ENCODE measurements at regions not wholly inside any gene's neighbourhood (a gene's known extent, or its start where the extent isn't known, plus 50 kb on each side); places are given as distances from the start of the nearest gene placed in this dataset.
"Not testable (repeated sequence)": the region's sequence is repeated elsewhere in the genome, so short reads cannot be mapped to it uniquely, and the experiment has no call there.

GRCh38 chr6:4721368-4721767, 54.8 kb upstream of the CDYL start:
- CTCF ChIA-PET (ENCODE audit: low intra/inter-chr PET ratio); H3K36me3 ChIP-seq (ENCODE audit: control insufficient read depth, insufficient read depth, low read length); H3K9me3 ChIP-seq (replicated peaks; ENCODE audit: control insufficient read depth, insufficient read depth, low read depth, low read length); H3K27me3 ChIP-seq (ENCODE audit: control insufficient read depth in 2 of 2, insufficient read depth in 2 of 2, low read length in 2 of 2); H3K79me2 ChIP-seq (ENCODE audit: control insufficient read depth, insufficient read depth, low read length); H3K9me1 ChIP-seq (ENCODE audit: control insufficient read depth, insufficient read depth, low read length); H4K20me1 ChIP-seq (replicated peaks; ENCODE audit: control insufficient read depth, insufficient read depth, low read length); H3K4me3 ChIP-seq; in situ Hi-C loops (cut with MboI); intact Hi-C loops (cut with micrococcal nuclease); H3K27ac ChIP-seq (ENCODE audit: extremely low read depth, low read depth, low read length); BruUV-seq (replicated peaks); H3K9ac ChIP-seq (ENCODE audit: insufficient read depth in 1 of 2, low read depth in 2 of 2, low read length in 2 of 2); DNase-seq (ENCODE audit: extremely low read depth in 1 of 4, low spot score in 3 of 4); H3K4me2 ChIP-seq (ENCODE audit: insufficient read depth, low read length): not testable (repeated sequence)
- FAIRE-seq (peak; percentile 40), ATAC-seq (peak; percentile 65)
- peaks cover under 1 to 17% of the 10 kb centered on the region in 2 experiments; a peak in 4 of 5 replicates for H3K4me1 ChIP-seq (replicated peaks in 1 of 2; ENCODE audit: control insufficient read depth in 2 of 2, insufficient read depth in 2 of 2, low read length in 2 of 2)
- WGBS (ENCODE audit: insufficient coverage, low coverage, missing lambda C conversion rate), result 54% methylated on average over 4 of the region's 4 CpGs
- POLR2A ChIA-PET, result interaction anchor here (1.0 to 1.1 kb wide), 2 partner anchors 11 to 15 kb away, joined by 3 to 4 read pairs; no protein-coding TSS in a partner anchor
- H2AFZ ChIP-seq (ENCODE audit: low read depth, low read length), result peak overlapping the region; percentile 71
- peak; percentile 21 to 52; a peak in 1 of 4 replicates for TF ChIP-seq TRIM24 (IDR thresholded peaks at IDR 0.05)
- TF ChIP-seq SMARCA5 (IDR thresholded peaks at IDR 0.05), result peak; percentile 58; the same call in 1 of the 2 replicates
- peak; percentile 68 for TF ChIP-seq BCOR (IDR thresholded peaks at IDR 0.05)
- TF ChIP-seq TRIM28 (IDR thresholded peaks at IDR 0.05), result peak; percentile 62; the same call in 1 of the 2 replicates

GRCh38 chr6:4719491-4719890, 56.7 kb upstream of the CDYL start:
- Histone ChIP-seq H4K20me1 (replicated peaks; ENCODE audit: control insufficient read depth, insufficient read depth, low read length) (no peaks in the 10 kb centered on the region), H3K4me2 (ENCODE audit: insufficient read depth, low read length) (no peak overlapping the region), H2AFZ (ENCODE audit: low read depth, low read length) (no peak overlapping the region), H3K4me3 (no peak overlapping the region), H3K9me1 (ENCODE audit: control insufficient read depth, insufficient read depth, low read length) (no peaks in the 10 kb centered on the region), H3K27ac (ENCODE audit: extremely low read depth, low read depth, low read length) (no peak overlapping the region), H3K79me2 (ENCODE audit: control insufficient read depth, insufficient read depth, low read length) (no peaks in the 10 kb centered on the region), H3K9ac (ENCODE audit: insufficient read depth in 1 of 2, low read depth in 2 of 2, low read length in 2 of 2) (no peak overlapping the region), H3K9me3 (replicated peaks; ENCODE audit: control insufficient read depth, insufficient read depth, low read depth, low read length) (no peaks in the 10 kb centered on the region), H3K4me1 (replicated peaks in 1 of 2; ENCODE audit: control insufficient read depth in 2 of 2, insufficient read depth in 2 of 2, low read length in 2 of 2) (peaks cover 4 to 5% of the 10 kb centered on the region in 2 experiments; a peak in 4 of 5 replicates), H3K36me3 (ENCODE audit: control insufficient read depth, insufficient read depth, low read length) (no peaks in the 10 kb centered on the region), H3K27me3 (ENCODE audit: control insufficient read depth in 2 of 2, insufficient read depth in 2 of 2, low read length in 2 of 2) (no peaks in the 10 kb centered on the region)
- DNase-seq (ENCODE audit: extremely low read depth in 1 of 4, low spot score in 3 of 4), result no peak
- CTCF ChIA-PET (ENCODE audit: low intra/inter-chr PET ratio), result no interaction called here
- in situ Hi-C loops (cut with MboI), result no loop called here
- FAIRE-seq, result no peak
- BruUV-seq (replicated peaks), result no TSS peak
- ATAC-seq, result no peak
- TF ChIP-seq PBX2 (CRISPR knock-in tag; IDR thresholded peaks at IDR 0.05; ENCODE audit: low read depth), result no peak
- no peak for TF ChIP-seq PBX2 (tag; conservative IDR thresholded peaks at IDR 0.05; ENCODE audit: low read depth)
- no peak for TF ChIP-seq KDM2B (CRISPR knock-in tag; IDR thresholded peaks at IDR 0.05)
- no peak for TF ChIP-seq MAFF (IDR thresholded peaks at IDR 0.05; ENCODE audit: low read length)
- no peak for TF ChIP-seq ZNF408 (CRISPR knock-in tag; IDR thresholded peaks at IDR 0.05; ENCODE audit: low read depth)
- TF ChIP-seq GATAD2A (IDR thresholded peaks at IDR 0.05), result no peak
- TF ChIP-seq ZNF717 (CRISPR knock-in tag; IDR thresholded peaks at IDR 0.05), result no peak
- TF ChIP-seq, protein P1, sequence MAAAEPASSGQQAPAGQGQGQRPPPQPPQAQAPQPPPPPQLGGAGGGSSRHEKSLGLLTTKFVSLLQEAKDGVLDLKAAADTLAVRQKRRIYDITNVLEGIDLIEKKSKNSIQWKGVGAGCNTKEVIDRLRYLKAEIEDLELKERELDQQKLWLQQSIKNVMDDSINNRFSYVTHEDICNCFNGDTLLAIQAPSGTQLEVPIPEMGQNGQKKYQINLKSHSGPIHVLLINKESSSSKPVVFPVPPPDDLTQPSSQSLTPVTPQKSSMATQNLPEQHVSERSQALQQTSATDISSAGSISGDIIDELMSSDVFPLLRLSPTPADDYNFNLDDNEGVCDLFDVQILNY (CRISPR knock-in tag; IDR thresholded peaks at IDR 0.05), result no peak
- no peak for TF ChIP-seq FOXA1 (IDR thresholded peaks at IDR 0.05; ENCODE audit: borderline replicate concordance)
- TF ChIP-seq KHSRP (IDR thresholded peaks at IDR 0.05), result no peak
- no peak for TF ChIP-seq ZNF695 (CRISPR knock-in tag; IDR thresholded peaks at IDR 0.05)
- TF ChIP-seq SIRT6 (IDR thresholded peaks at IDR 0.05; ENCODE audit: low read depth, low read length), result no peak
- 5% methylated on average over 1 of the region's 1 CpG for WGBS (ENCODE audit: insufficient coverage, low coverage, missing lambda C conversion rate)
- POLR2A ChIA-PET, result interaction anchor here (1.1 kb wide), 1 partner anchor 9 kb away, joined by 3 read pairs; no protein-coding TSS in a partner anchor
- intact Hi-C loops (cut with micrococcal nuclease), result no loop called here

Data from K562 (cell line).